ENCODE measurements at regions not wholly inside any gene's neighbourhood (a gene's known extent, or its start where the extent isn't known, plus 50 kb on each side); places are given as distances from the start of the nearest gene placed in this dataset.
"Not testable (repeated sequence)": the region's sequence is repeated elsewhere in the genome, so short reads cannot be mapped to it uniquely, and the experiment has no call there.

GRCh38 chr1:197836356-197836755, 61.1 kb upstream of the DENND1B start:
- DNase-seq (ENCODE audit: low read depth in 1 of 2, low spot score in 2 of 2); H3K23me2 ChIP-seq (ENCODE audit: low read depth, low read length); H2BK20ac ChIP-seq (ENCODE audit: low read length); H3K9ac ChIP-seq (replicated peaks in 1 of 4; ENCODE audit: extremely low read depth in 1 of 4, low read depth in 3 of 4, low read length in 3 of 4); H3K79me1 ChIP-seq (ENCODE audit: low read depth, low read length); H3K36me3 ChIP-seq (ENCODE audit: control insufficient read depth in 2 of 4, insufficient read depth in 4 of 4, low read length in 3 of 4); H3K27ac ChIP-seq (ENCODE audit: low read depth, low read length); H3K4ac ChIP-seq (replicated peaks; ENCODE audit: insufficient read length, low read depth, low read length); H2BK15ac ChIP-seq (ENCODE audit: low read length); H2AK5ac ChIP-seq (ENCODE audit: low read depth, low read length); CTCF ChIA-PET (ENCODE audit: partially characterized antibody); H3K56ac ChIP-seq (replicated peaks; ENCODE audit: insufficient read length, low read depth, low read length); H3K4me1 ChIP-seq (replicated peaks in 1 of 4; ENCODE audit: control insufficient read depth in 3 of 4, insufficient read depth in 4 of 4, low read length in 3 of 4); H3K79me2 ChIP-seq (ENCODE audit: control insufficient read depth in 1 of 2, insufficient read depth in 2 of 2, low read length in 2 of 2); H2BK12ac ChIP-seq (ENCODE audit: low read depth, low read length); H2BK120ac ChIP-seq (replicated peaks; ENCODE audit: low read depth, low read length); H4K20me1 ChIP-seq (replicated peaks in 1 of 2; ENCODE audit: control insufficient read depth in 1 of 2, insufficient read depth in 2 of 2, low read length in 2 of 2); H3K4me3 ChIP-seq (ENCODE audit: extremely low read depth in 1 of 4, insufficient read depth in 2 of 4, low read depth in 3 of 4, low read length in 4 of 4); H3K9me3 ChIP-seq (ENCODE audit: insufficient read depth in 2 of 2, low read depth in 1 of 2, low read length in 1 of 2); H3K18ac ChIP-seq (ENCODE audit: extremely low read depth, low read length); H3K4me2 ChIP-seq (ENCODE audit: insufficient read depth in 1 of 2, low read depth in 2 of 2, low read length in 2 of 2); FAIRE-seq; H3K14ac ChIP-seq (ENCODE audit: insufficient read length); H4K8ac ChIP-seq (ENCODE audit: extremely low read depth, insufficient read depth, low read length); H2BK5ac ChIP-seq (ENCODE audit: low read depth, low read length); H4K5ac ChIP-seq (ENCODE audit: insufficient read length, low read depth, low read length); H2AFZ ChIP-seq (ENCODE audit: low read length); H4K91ac ChIP-seq (replicated peaks; ENCODE audit: insufficient read length, low read length); H3K27me3 ChIP-seq (replicated peaks in 1 of 4; ENCODE audit: control insufficient read depth in 3 of 4, extremely low read depth in 1 of 4, insufficient read depth in 3 of 4, low read length in 3 of 4); H3K23ac ChIP-seq (ENCODE audit: insufficient read length); POLR2A ChIA-PET (ENCODE audit: partially characterized antibody): not testable (repeated sequence)
- WGBS, 2 experiments (ENCODE audit: extremely low coverage in 1 of 2, insufficient coverage in 1 of 2, insufficient read length in 1 of 2, insufficient replicate concordance in 2 of 2, low coverage in 1 of 2, low lambda C conversion rate in 2 of 2, missing lambda C conversion rate in 1 of 2): 94% methylated on average over 1 of the region's 1 CpG; no CpG with 5 or more reads in 1 of the 2 experiments

GRCh38 chr1:197829011-197829410, 53.7 kb upstream of the DENND1B start:
- 67% methylated on average over 1 of the region's 1 CpG; no CpG with 5 or more reads in 1 of the 2 experiments for WGBS, 2 experiments (ENCODE audit: extremely low coverage in 1 of 2, insufficient coverage in 1 of 2, insufficient read length in 1 of 2, insufficient replicate concordance in 2 of 2, low coverage in 1 of 2, low lambda C conversion rate in 2 of 2, missing lambda C conversion rate in 1 of 2)

More at GRCh38 chr1:197829011-197829410, 53.7 kb upstream of the DENND1B start:
- H3K36me3 ChIP-seq (ENCODE audit: control insufficient read depth in 2 of 4, insufficient read depth in 4 of 4, low read length in 3 of 4); H3K9me3 ChIP-seq (ENCODE audit: insufficient read depth in 2 of 2, low read depth in 1 of 2, low read length in 1 of 2); H3K27ac ChIP-seq (ENCODE audit: low read depth, low read length); H3K27me3 ChIP-seq (replicated peaks in 1 of 4; ENCODE audit: control insufficient read depth in 3 of 4, extremely low read depth in 1 of 4, insufficient read depth in 3 of 4, low read length in 3 of 4); H4K8ac ChIP-seq (ENCODE audit: extremely low read depth, insufficient read depth, low read length); H2AK5ac ChIP-seq (ENCODE audit: low read depth, low read length); CTCF ChIA-PET (ENCODE audit: partially characterized antibody); H3K9ac ChIP-seq (replicated peaks in 1 of 4; ENCODE audit: extremely low read depth in 1 of 4, low read depth in 3 of 4, low read length in 3 of 4); DNase-seq (ENCODE audit: low read depth in 1 of 2, low spot score in 2 of 2); H2BK15ac ChIP-seq (ENCODE audit: low read length); H3K23me2 ChIP-seq (ENCODE audit: low read depth, low read length); H3K18ac ChIP-seq (ENCODE audit: extremely low read depth, low read length); H2BK5ac ChIP-seq (ENCODE audit: low read depth, low read length); H3K56ac ChIP-seq (replicated peaks; ENCODE audit: insufficient read length, low read depth, low read length); H3K23ac ChIP-seq (ENCODE audit: insufficient read length); H3K79me2 ChIP-seq (ENCODE audit: control insufficient read depth in 1 of 2, insufficient read depth in 2 of 2, low read length in 2 of 2); H4K5ac ChIP-seq (ENCODE audit: insufficient read length, low read depth, low read length); H2BK20ac ChIP-seq (ENCODE audit: low read length); H4K20me1 ChIP-seq (replicated peaks in 1 of 2; ENCODE audit: control insufficient read depth in 1 of 2, insufficient read depth in 2 of 2, low read length in 2 of 2); H3K4me3 ChIP-seq (ENCODE audit: extremely low read depth in 1 of 4, insufficient read depth in 2 of 4, low read depth in 3 of 4, low read length in 4 of 4); H3K4ac ChIP-seq (replicated peaks; ENCODE audit: insufficient read length, low read depth, low read length); H2BK12ac ChIP-seq (ENCODE audit: low read depth, low read length); H3K4me1 ChIP-seq (replicated peaks in 1 of 4; ENCODE audit: control insufficient read depth in 3 of 4, insufficient read depth in 4 of 4, low read length in 3 of 4); H2AFZ ChIP-seq (ENCODE audit: low read length); H4K91ac ChIP-seq (replicated peaks; ENCODE audit: insufficient read length, low read length); POLR2A ChIA-PET (ENCODE audit: partially characterized antibody); FAIRE-seq; H2BK120ac ChIP-seq (replicated peaks; ENCODE audit: low read depth, low read length); H3K4me2 ChIP-seq (ENCODE audit: insufficient read depth in 1 of 2, low read depth in 2 of 2, low read length in 2 of 2); H3K79me1 ChIP-seq (ENCODE audit: low read depth, low read length); H3K14ac ChIP-seq (ENCODE audit: insufficient read length): not testable (repeated sequence)

Data from H1 (cell line).